Skeletal muscle satellite cell (primary cell): ENCODE measurements at regions not wholly inside any gene's neighbourhood (a gene's known extent, or its start where the extent isn't known, plus 50 kb on each side); places are given as distances from the start of the nearest gene placed in this dataset.

Experiments
- H3K27me3 ChIP-seq: 2 replicates; pipeline ENCODE4 v1.7.0; 2013; ENCODE audit warnings: low read length; ENCODE audit not compliant: control insufficient read depth, insufficient read depth
- H3K36me3 ChIP-seq: 2 replicates; pipeline ENCODE4 v1.7.0; 2013; ENCODE audit warnings: mild to moderate bottlenecking, control low read depth, low read length; ENCODE audit not compliant: insufficient read depth
- H3K4me1 ChIP-seq: 2 replicates; pipeline ENCODE4 v1.7.0; 2013; ENCODE audit warnings: low read length; ENCODE audit not compliant: control insufficient read depth, insufficient read depth
- H3K4me2 ChIP-seq: 2 replicates; pipeline ENCODE4 v1.7.0; 2013; ENCODE audit warnings: mild to moderate bottlenecking, low read length
- H3K4me3 ChIP-seq: 2 replicates; pipeline ENCODE4 v1.7.0; 2013; ENCODE audit warnings: low read length
- H3K9ac ChIP-seq: 2 replicates; pipeline ENCODE4 v1.7.0; 2013; ENCODE audit warnings: mild to moderate bottlenecking, low read depth, low read length, moderate library complexity
- H3K9me3 ChIP-seq: replicated peaks from 2 replicates; pipeline ENCODE4 v1.7.0; 2013; ENCODE audit warnings: mild to moderate bottlenecking, control low read depth, low read length

DNA sequence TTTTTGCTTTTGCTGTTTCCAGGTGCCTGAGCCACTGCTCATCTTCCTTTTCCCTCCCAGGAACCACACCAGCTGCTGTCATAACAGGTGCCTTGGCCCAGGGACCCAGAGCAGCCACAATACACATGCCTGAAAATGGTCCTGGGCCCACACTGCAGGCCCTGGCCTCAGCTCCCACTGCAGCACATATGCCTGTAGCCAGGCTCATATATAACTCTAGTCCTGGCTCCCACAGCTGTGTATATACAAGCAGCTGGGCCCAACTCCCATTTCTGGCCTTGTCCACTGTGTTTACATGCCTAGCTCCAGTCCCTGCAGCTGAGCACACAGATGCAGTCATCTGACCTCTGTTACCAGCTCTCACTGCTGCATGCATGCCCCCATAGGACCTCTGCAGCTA is 930.5 kb downstream of the ADGRL3 start:
- Histone ChIP-seq H3K4me3 (no peak overlapping the region), H3K4me1 (no peaks in the 10 kb centered on the region), H3K4me2 (no peak overlapping the region), H3K9me3 (no peaks in the 10 kb centered on the region), H3K36me3 (no peaks in the 10 kb centered on the region), H3K9ac (no peak overlapping the region), H3K27me3 (no peaks in the 10 kb centered on the region)

DNA sequence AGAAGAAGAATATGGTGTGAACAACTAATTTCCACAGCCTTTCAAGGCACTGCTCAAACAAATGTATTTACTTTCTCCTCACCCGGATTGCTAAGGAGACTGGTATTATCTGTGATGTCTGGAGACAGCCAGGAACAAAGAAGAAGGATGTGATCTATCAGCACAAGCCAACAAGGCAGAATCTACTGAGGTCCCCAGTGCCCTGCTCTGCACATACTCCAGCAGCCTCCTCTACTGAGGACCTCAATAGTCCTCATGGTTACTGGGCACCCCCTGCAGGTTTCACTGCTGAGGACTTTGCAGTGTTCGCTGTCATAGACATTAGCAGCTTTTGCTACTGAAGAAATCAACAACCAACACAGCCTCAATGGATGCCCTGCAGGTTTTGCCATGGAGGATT is 930.1 kb downstream of the ADGRL3 start:
- Histone ChIP-seq H3K4me3 (no peak overlapping the region), H3K27me3 (no peaks in the 10 kb centered on the region), H3K36me3 (no peaks in the 10 kb centered on the region), H3K4me1 (no peaks in the 10 kb centered on the region), H3K4me2 (no peak overlapping the region), H3K9ac (no peak overlapping the region), H3K9me3 (no peaks in the 10 kb centered on the region)
